Cardiac muscle cell (in vitro differentiated cells and primary cell): ENCODE measurements at regions not wholly inside any gene's neighbourhood (a gene's known extent, or its start where the extent isn't known, plus 50 kb on each side); places are given as distances from the start of the nearest gene placed in this dataset.

Experiments
- DNase-seq, 2 donors: peaks; one replicate each; pipeline versions ENCODE4 v3.0.0 to v3.0.0-alpha.2; 2010 to 2017; ENCODE audit warnings: low read depth in 1 of 2, low spot score in 1 of 2
- H3K27ac ChIP-seq: fragments of 200-600 bp; sonication (generic); 2 replicates; pipeline ENCODE4 v1.5.1; 2016
- H3K27me3 ChIP-seq: fragments of 200-600 bp; sonication (generic); 2 replicates; pipeline ENCODE4 v1.6.0; 2016; ENCODE audit warnings: control low read depth
- H3K36me3 ChIP-seq: fragments of 200-600 bp; sonication (generic); 2 replicates; pipeline ENCODE4 v1.5.1; 2016; ENCODE audit warnings: control low read depth
- H3K4me1 ChIP-seq: fragments of 200-600 bp; sonication (generic); 2 replicates; pipeline ENCODE4 v1.8.1; 2017; ENCODE audit warnings: low read depth, mild to moderate bottlenecking, mixed run types
- H3K4me3 ChIP-seq: fragments of 200-600 bp; sonication (generic); 2 replicates; pipeline ENCODE4 v1.5.1; 2016; ENCODE audit warnings: mild to moderate bottlenecking
- H3K9me3 ChIP-seq: fragments of 200-600 bp; sonication (generic); 2 replicates; pipeline ENCODE4 v1.5.1; 2017; ENCODE audit warnings: low read depth, mild to moderate bottlenecking, control low read depth
- CTCF ChIP-seq: IDR thresholded peaks from 2 replicates; pipeline ENCODE4 v1.5.1; 2012; ENCODE audit warnings: low read depth, mild to moderate bottlenecking, low read length

GRCh38 chr4:124873361-124874171 lies 161.0 kb upstream of the ANKRD50 start:
- no peak for DNase-seq
- no peak for TF ChIP-seq CTCF
- Histone ChIP-seq H3K27ac (no peak overlapping the region), H3K27me3 (no peaks in the 10 kb centered on the region), H3K4me3 (no peak overlapping the region), H3K36me3 (no peaks in the 10 kb centered on the region), H3K4me1 (no peaks in the 10 kb centered on the region), H3K9me3 (no peaks in the 10 kb centered on the region)

- no peak overlapping the region for H3K27ac ChIP-seq
- no peaks in the 10 kb centered on the region for H3K9me3 ChIP-seq
These were observed 160.1 kb upstream of the ANKRD50 start for GRCh38 chr4:124872659-124873058.

GRCh38 chr4:124869961-124870495 lies 157.5 kb upstream of the ANKRD50 start:
- no peak for DNase-seq
- Histone ChIP-seq H3K4me1 (no peaks in the 10 kb centered on the region), H3K4me3 (no peak overlapping the region), H3K36me3 (no peaks in the 10 kb centered on the region), H3K9me3 (no peaks in the 10 kb centered on the region), H3K27me3 (no peaks in the 10 kb centered on the region), H3K27ac (no peak overlapping the region)
- no peak for TF ChIP-seq CTCF

More at GRCh38 chr4:124872659-124873058, 160.1 kb upstream of the ANKRD50 start:
- no peaks in the 10 kb centered on the region for H3K4me1 ChIP-seq
- no peak overlapping the region for H3K4me3 ChIP-seq
- no peak for TF ChIP-seq CTCF
- H3K27me3 ChIP-seq = no peaks in the 10 kb centered on the region
- no peak for DNase-seq
- H3K36me3 ChIP-seq = no peaks in the 10 kb centered on the region

GRCh38 chr4:124868495-124868894 lies 156.0 kb upstream of the ANKRD50 start:
- Histone ChIP-seq H3K4me3 (no peak overlapping the region), H3K9me3 (no peaks in the 10 kb centered on the region), H3K27me3 (no peaks in the 10 kb centered on the region), H3K27ac (no peak overlapping the region), H3K4me1 (no peaks in the 10 kb centered on the region), H3K36me3 (no peaks in the 10 kb centered on the region)
- no peak for TF ChIP-seq CTCF
- no peak for DNase-seq

GRCh38 chr4:124867536-124867935 lies 155.0 kb upstream of the ANKRD50 start:
- H3K9me3 ChIP-seq = no peaks in the 10 kb centered on the region
- no peaks in the 10 kb centered on the region for H3K4me1 ChIP-seq
- TF ChIP-seq CTCF = no peak
- H3K27me3 ChIP-seq = no peaks in the 10 kb centered on the region
- no peak for DNase-seq
- H3K36me3 ChIP-seq = no peaks in the 10 kb centered on the region
- no peak overlapping the region for H3K4me3 ChIP-seq
- H3K27ac ChIP-seq = no peak overlapping the region
